ENCODE measurements at regions not wholly inside any gene's neighbourhood (a gene's known extent, or its start where the extent isn't known, plus 50 kb on each side); places are given as distances from the start of the nearest gene placed in this dataset.

DNA sequence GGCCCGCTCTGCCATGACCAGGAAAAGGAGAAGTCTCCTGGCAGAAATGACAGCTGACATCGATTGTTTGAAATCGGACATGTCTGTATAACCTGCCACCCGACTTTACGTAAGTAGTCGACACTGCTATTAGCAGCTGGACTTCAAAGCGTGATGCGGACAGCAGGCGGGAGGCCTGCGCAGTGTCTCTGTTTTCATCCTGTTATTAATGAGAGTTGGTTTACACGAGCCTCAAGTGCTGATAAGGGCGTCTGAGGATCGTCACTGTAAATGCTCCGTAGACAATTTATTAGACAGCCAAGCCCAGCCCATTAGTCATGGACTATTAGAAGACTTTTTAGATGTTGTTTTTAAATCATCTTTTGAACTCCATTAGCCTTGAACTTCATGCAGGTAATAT is 328.3 kb downstream of the FOXL1 start:
- POLR2A ChIA-PET = no interaction called here
- no peaks in the 10 kb centered on the region for H3K9me3 ChIP-seq (ENCODE audit: control insufficient read depth, insufficient read depth, low read depth, low read length)
- no peaks in the 10 kb centered on the region for H3K36me3 ChIP-seq (ENCODE audit: control insufficient read depth in 2 of 2, insufficient read depth in 1 of 2, low read length in 2 of 2)
- TF ChIP-seq ZNF350 (tag by site-specific recombination; IDR thresholded peaks at IDR 0.05) = no peak
- peak; percentile 50; the same call in 1 of the 2 replicates for TF ChIP-seq TRIM28 (IDR thresholded peaks at IDR 0.05; ENCODE audit: borderline replicate concordance, low read length)
- TF ChIP-seq ZNF121 (tag by site-specific recombination; IDR thresholded peaks at IDR 0.05) = no peak
- peak; percentile 74 for TF ChIP-seq TCF7L2 (IDR thresholded peaks at IDR 0.05; ENCODE audit: borderline replicate concordance, low read depth, low read length)
- TF ChIP-seq HOXD13 (CRISPR knock-in tag; IDR thresholded peaks at IDR 0.05; ENCODE audit: borderline replicate concordance) = no peak
- H3K27ac ChIP-seq (ENCODE audit: extremely low read depth, low read depth, low read length) = no peak overlapping the region
- no peak overlapping the region for H3K4me3 ChIP-seq (ENCODE audit: low read depth, low read length)
- CTCF ChIA-PET = interaction anchor here (0.9 kb wide), 1 partner anchor 23 kb away, joined by 3 read pairs; no protein-coding TSS in a partner anchor
- no peaks in the 10 kb centered on the region; the same call in 1 of the 2 replicates for H3K4me1 ChIP-seq (ENCODE audit: control insufficient read depth, insufficient read depth, low read length)

DNA sequence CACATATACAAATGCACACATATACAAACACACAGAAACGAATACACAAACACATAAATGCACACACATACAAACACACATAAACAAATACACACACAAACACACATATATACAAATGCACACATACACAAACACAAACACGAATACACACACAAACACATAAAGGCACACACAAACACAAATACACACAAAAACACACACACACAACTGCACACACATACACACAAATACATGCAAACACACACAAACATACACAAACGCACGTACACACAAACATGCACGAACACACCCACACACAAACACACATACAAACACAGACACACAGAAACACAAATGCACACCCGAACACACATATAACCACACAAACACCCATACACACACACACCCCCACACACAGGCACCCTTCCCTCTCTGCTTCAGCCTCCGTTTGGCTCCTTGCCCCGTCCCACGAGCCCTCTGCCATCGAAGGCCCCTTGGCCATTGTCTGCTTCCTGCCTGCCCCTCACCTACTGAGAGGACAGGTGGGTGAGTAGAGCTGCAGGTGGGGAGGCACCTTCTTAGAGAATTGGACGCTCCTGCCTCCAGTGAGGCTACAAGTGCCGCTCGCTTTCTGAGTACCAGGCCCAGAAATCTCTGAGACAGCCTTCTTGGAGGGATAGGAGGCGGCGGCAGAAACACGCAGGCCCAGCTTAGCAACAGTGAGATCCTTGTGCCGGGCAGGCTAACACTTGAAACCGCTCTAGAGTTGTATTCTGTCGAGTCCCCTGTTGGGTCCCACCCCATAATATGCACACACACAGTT is 331.2 kb downstream of the FOXL1 start:
- Histone ChIP-seq H3K4me1 (ENCODE audit: control insufficient read depth, insufficient read depth, low read length) (no peaks in the 10 kb centered on the region), H3K36me3 (ENCODE audit: control insufficient read depth in 2 of 2, insufficient read depth in 1 of 2, low read length in 2 of 2) (no peaks in the 10 kb centered on the region), H3K9me3 (ENCODE audit: control insufficient read depth, insufficient read depth, low read depth, low read length) (no peaks in the 10 kb centered on the region), H3K4me3 (ENCODE audit: low read depth, low read length) (no peak overlapping the region), H3K27ac (ENCODE audit: extremely low read depth, low read depth, low read length) (no peak overlapping the region)
- ChIA-PET POLR2A (no interaction called here), CTCF (interaction anchor here (1.4 kb wide), 1 partner anchor 169 kb away, joined by 3 read pairs; no protein-coding TSS in a partner anchor)
- TF ChIP-seq ZNF510 (tag by site-specific recombination; IDR thresholded peaks at IDR 0.05; ENCODE audit: insufficient replicate concordance) (no peak), YY2 (tag by site-specific recombination; IDR thresholded peaks at IDR 0.05) (no peak), ZSCAN30 (tag by site-specific recombination; IDR thresholded peaks at IDR 0.05) (no peak), ZNF830 (tag by site-specific recombination; IDR thresholded peaks at IDR 0.05; ENCODE audit: low read depth) (no peak), ZNF133 (tag by site-specific recombination; IDR thresholded peaks at IDR 0.05) (peak; percentile 22; the same call in 1 of the 2 replicates), ZNF621 (tag by site-specific recombination; IDR thresholded peaks at IDR 0.05) (no peak), ZBTB8A (tag by site-specific recombination; IDR thresholded peaks at IDR 0.05) (no peak), ZNF660 (tag by site-specific recombination; IDR thresholded peaks at IDR 0.05) (no peak), ZNF664 (tag by site-specific recombination; IDR thresholded peaks at IDR 0.05) (no peak), ZNF394 (tag by site-specific recombination; IDR thresholded peaks at IDR 0.05; ENCODE audit: borderline replicate concordance) (no peak), ZNF24 (tag by site-specific recombination; IDR thresholded peaks at IDR 0.05) (no peak), ZNF341 (tag by site-specific recombination; IDR thresholded peaks at IDR 0.05; ENCODE audit: low read depth) (no peak), ZBTB49 (tag by site-specific recombination; IDR thresholded peaks at IDR 0.05; ENCODE audit: low read depth) (no peak), ZBTB48 (tag by site-specific recombination; IDR thresholded peaks at IDR 0.05) (no peak), ZNF600 (tag by site-specific recombination; IDR thresholded peaks at IDR 0.05) (no peak), ZNF560 (tag by site-specific recombination; IDR thresholded peaks at IDR 0.05; ENCODE audit: borderline replicate concordance) (no peak), ZNF175 (tag by site-specific recombination; IDR thresholded peaks at IDR 0.05) (no peak), ZNF777 (tag by site-specific recombination; IDR thresholded peaks at IDR 0.05; ENCODE audit: borderline replicate concordance) (0 out of 2 replicates have a peak, but pooled peaks have one; percentile 21), ZNF521 (tag by site-specific recombination; IDR thresholded peaks at IDR 0.05) (no peak), ZBTB20 (tag by site-specific recombination; IDR thresholded peaks at IDR 0.05) (no peak; the same call in 1 of the 2 replicates)
- TF ChIP-seq, protein P1, sequence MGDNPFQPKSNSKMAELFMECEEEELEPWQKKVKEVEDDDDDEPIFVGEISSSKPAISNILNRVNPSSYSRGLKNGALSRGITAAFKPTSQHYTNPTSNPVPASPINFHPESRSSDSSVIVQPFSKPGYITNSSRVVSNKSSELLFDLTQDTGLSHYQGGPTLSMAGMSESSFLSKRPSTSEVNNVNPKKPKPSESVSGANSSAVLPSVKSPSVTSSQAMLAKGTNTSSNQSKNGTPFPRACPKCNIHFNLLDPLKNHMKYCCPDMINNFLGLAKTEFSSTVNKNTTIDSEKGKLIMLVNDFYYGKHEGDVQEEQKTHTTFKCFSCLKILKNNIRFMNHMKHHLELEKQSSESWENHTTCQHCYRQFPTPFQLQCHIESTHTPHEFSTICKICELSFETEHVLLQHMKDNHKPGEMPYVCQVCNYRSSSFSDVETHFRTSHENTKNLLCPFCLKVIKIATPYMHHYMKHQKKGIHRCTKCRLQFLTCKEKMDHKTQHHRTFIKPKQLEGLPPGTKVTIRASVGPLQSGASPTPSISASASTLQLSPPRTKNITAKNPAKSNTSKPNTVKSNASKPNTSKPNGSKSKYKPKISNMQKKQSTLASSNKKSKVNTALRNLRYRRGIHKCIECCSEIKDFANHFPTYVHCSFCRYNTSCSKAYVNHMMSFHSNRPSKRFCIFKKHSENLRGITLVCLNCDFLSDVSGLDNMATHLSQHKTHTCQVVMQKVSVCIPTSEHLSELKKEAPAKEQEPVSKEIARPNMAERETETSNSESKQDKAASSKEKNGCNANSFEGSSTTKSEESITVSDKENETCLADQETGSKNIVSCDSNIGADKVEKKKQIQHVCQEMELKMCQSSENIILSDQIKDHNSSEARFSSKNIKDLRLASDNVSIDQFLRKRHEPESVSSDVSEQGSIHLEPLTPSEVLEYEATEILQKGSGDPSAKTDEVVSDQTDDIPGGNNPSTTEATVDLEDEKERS (tag by site-specific recombination; IDR thresholded peaks at IDR 0.05) = no peak
- TF ChIP-seq, protein P2, sequence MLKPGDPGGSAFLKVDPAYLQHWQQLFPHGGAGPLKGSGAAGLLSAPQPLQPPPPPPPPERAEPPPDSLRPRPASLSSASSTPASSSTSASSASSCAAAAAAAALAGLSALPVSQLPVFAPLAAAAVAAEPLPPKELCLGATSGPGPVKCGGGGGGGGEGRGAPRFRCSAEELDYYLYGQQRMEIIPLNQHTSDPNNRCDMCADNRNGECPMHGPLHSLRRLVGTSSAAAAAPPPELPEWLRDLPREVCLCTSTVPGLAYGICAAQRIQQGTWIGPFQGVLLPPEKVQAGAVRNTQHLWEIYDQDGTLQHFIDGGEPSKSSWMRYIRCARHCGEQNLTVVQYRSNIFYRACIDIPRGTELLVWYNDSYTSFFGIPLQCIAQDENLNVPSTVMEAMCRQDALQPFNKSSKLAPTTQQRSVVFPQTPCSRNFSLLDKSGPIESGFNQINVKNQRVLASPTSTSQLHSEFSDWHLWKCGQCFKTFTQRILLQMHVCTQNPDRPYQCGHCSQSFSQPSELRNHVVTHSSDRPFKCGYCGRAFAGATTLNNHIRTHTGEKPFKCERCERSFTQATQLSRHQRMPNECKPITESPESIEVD (tag by site-specific recombination; IDR thresholded peaks at IDR 0.05) = no peak
